Endodermal cell (in vitro differentiated cells): ENCODE measurements at regions not wholly inside any gene's neighbourhood (a gene's known extent, or its start where the extent isn't known, plus 50 kb on each side); places are given as distances from the start of the nearest gene placed in this dataset.

ENCODE experiments used
- DNase-seq: peaks from one replicate; pipeline ENCODE4 v3.0.0-alpha.2; 2017
- H3K27ac ChIP-seq: 2 replicates; pipeline ENCODE4 v1.5.1; 2013; ENCODE audit warnings: mild to moderate bottlenecking, low read depth, low read length, moderate library complexity
- H3K27me3 ChIP-seq: 2 replicates; pipeline ENCODE4 v1.6.1; 2013; ENCODE audit warnings: mild to moderate bottlenecking, low read length, moderate library complexity; ENCODE audit not compliant: insufficient read depth, control insufficient read depth, poor library complexity, severe bottlenecking
- H3K36me3 ChIP-seq: 2 replicates; pipeline ENCODE4 v1.7.0; 2013; ENCODE audit warnings: mild to moderate bottlenecking, low read length, moderate library complexity; ENCODE audit not compliant: control insufficient read depth, insufficient read depth
- H3K4me1 ChIP-seq: one replicate; pipeline ENCODE4 v1.7.0; 2013; ENCODE audit warnings: low read length; ENCODE audit not compliant: control insufficient read depth, insufficient read depth
- H3K4me3 ChIP-seq: 2 replicates; pipeline ENCODE4 v1.5.1; 2013; ENCODE audit warnings: mild to moderate bottlenecking, low read length, moderate library complexity
- H3K9ac ChIP-seq: 2 replicates; pipeline ENCODE4 v1.6.1; 2013; ENCODE audit warnings: mild to moderate bottlenecking, low read length, moderate library complexity; ENCODE audit not compliant: poor library complexity, severe bottlenecking; ENCODE audit errors: extremely low read depth
- H3K9me3 ChIP-seq: 2 replicates; pipeline ENCODE4 v1.6.1; 2013; ENCODE audit warnings: mild to moderate bottlenecking, low read length, moderate library complexity; ENCODE audit not compliant: control insufficient read depth
- H3K27ac Mint-ChIP-seq: 2 replicates; pipeline ENCODE4 v1.8.0; 2020; ENCODE audit warnings: mixed read lengths
- H3K27me3 Mint-ChIP-seq: 2 replicates; pipeline ENCODE4 v1.8.0; 2021; ENCODE audit warnings: mild to moderate bottlenecking, mixed read lengths; ENCODE audit not compliant: insufficient read depth
- H3K36me3 Mint-ChIP-seq: 2 replicates; pipeline ENCODE4 v1.8.0; 2020; ENCODE audit warnings: low read depth, mixed read lengths
- H3K4me1 Mint-ChIP-seq: 2 replicates; pipeline ENCODE4 v1.8.0; 2020; ENCODE audit warnings: mixed read lengths
- H3K4me3 Mint-ChIP-seq: 2 replicates; pipeline ENCODE4 v1.8.0; 2020; ENCODE audit warnings: mild to moderate bottlenecking, moderate library complexity, mixed read lengths
- H3K9me3 Mint-ChIP-seq: 2 replicates; pipeline ENCODE4 v1.8.0; 2020; ENCODE audit warnings: mild to moderate bottlenecking, mixed read lengths
- WGBS, 2 experiments: methylation state at CpG; one replicate each; pipeline versions ENCODE4 v1.1.5 to v1.1.7; 2013; ENCODE audit warnings: missing lambda C conversion rate in 2 of 2, mixed read lengths in 1 of 2; ENCODE audit not compliant: insufficient coverage in 1 of 2, insufficient read length in 1 of 2; 5-methylcytosine and 5-hydroxymethylcytosine counted together
- TF ChIP-seq, protein P1 (sequence below): fragments of 200-600 bp; sonication (generic); conservative IDR thresholded peaks from 2 replicates; pipeline ENCODE4 v1.5.0; 2021; ENCODE audit warnings: antibody characterized with exemption, mild to moderate bottlenecking

DNA sequence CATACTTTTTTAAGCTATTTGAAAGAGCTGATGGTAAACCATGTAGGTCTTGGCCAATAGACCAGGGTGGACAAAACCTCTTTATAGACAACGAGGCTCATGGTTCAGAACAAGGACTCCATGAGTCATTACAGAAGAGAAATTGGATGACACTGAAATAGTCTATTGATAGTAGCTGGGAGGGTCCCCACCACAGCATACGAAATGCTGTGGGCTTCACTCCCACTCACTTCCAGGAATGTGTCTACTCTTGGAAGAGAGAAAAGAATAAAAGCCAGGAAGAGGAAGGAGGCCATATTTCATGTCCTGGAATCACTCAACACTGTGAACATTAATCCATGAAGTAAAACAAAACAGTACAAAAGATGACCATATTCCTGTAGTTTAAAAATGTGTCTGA, 82.3 kb upstream of the MXRA5 start:
- Mint-ChIP-seq H3K4me3 (no peak overlapping the region), H3K36me3 (no peaks in the 10 kb centered on the region), H3K9me3 (no peaks in the 10 kb centered on the region), H3K27me3 (peaks cover 9% of the 10 kb centered on the region), H3K27ac (no peak overlapping the region), H3K4me1 (no peaks in the 10 kb centered on the region)
- Histone ChIP-seq H3K4me1 (no peaks in the 10 kb centered on the region), H3K36me3 (no peaks in the 10 kb centered on the region), H3K27ac (no peak overlapping the region), H3K9ac (no peak overlapping the region), H3K27me3 (no peaks in the 10 kb centered on the region), H3K4me3 (no peak overlapping the region), H3K9me3 (no peaks in the 10 kb centered on the region)
- 96% methylated on average over 2 of the region's 2 CpGs; no CpG with 5 or more reads in 1 of the 2 experiments for WGBS, 2 experiments
- DNase-seq, result no peak
- TF ChIP-seq, protein P1, sequence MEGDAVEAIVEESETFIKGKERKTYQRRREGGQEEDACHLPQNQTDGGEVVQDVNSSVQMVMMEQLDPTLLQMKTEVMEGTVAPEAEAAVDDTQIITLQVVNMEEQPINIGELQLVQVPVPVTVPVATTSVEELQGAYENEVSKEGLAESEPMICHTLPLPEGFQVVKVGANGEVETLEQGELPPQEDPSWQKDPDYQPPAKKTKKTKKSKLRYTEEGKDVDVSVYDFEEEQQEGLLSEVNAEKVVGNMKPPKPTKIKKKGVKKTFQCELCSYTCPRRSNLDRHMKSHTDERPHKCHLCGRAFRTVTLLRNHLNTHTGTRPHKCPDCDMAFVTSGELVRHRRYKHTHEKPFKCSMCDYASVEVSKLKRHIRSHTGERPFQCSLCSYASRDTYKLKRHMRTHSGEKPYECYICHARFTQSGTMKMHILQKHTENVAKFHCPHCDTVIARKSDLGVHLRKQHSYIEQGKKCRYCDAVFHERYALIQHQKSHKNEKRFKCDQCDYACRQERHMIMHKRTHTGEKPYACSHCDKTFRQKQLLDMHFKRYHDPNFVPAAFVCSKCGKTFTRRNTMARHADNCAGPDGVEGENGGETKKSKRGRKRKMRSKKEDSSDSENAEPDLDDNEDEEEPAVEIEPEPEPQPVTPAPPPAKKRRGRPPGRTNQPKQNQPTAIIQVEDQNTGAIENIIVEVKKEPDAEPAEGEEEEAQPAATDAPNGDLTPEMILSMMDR, result no peak

DNA sequence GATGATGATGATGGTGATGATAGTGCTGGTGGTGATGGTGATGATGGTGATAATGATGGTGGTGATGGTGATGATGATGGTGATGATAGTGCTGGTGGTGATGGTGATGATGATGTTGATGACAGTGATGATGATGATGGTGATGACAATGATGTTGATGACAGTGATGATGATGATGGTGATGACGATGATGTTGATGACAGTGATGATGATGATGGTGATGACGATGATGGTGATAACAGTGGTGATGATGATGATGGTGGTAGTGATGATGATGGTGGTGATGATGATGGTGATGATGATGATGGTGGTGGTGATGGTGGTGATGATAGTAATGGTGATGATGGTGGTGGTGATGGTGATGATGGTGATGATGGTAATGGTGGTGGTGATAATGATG, 80.1 kb upstream of the MXRA5 start:
- WGBS, 2 experiments, result 92 to 100% methylated on average over 1 to 2 of the region's 2 CpGs
- DNase-seq, result no peak
- Histone ChIP-seq H3K4me3 (no peak overlapping the region), H3K27me3 (no peaks in the 10 kb centered on the region), H3K36me3 (no peaks in the 10 kb centered on the region), H3K27ac (no peak overlapping the region), H3K4me1 (no peaks in the 10 kb centered on the region), H3K9me3 (no peaks in the 10 kb centered on the region), H3K9ac (no peak overlapping the region)
- TF ChIP-seq, protein P1, result no peak
- no peak overlapping the region for H3K27ac Mint-ChIP-seq
- no peaks in the 10 kb centered on the region for H3K9me3 Mint-ChIP-seq
- no peak overlapping the region for H3K4me3 Mint-ChIP-seq
- no peaks in the 10 kb centered on the region for H3K4me1 Mint-ChIP-seq
- peaks cover 3% of the 10 kb centered on the region for H3K27me3 Mint-ChIP-seq
- H3K36me3 Mint-ChIP-seq, result no peaks in the 10 kb centered on the region

DNA sequence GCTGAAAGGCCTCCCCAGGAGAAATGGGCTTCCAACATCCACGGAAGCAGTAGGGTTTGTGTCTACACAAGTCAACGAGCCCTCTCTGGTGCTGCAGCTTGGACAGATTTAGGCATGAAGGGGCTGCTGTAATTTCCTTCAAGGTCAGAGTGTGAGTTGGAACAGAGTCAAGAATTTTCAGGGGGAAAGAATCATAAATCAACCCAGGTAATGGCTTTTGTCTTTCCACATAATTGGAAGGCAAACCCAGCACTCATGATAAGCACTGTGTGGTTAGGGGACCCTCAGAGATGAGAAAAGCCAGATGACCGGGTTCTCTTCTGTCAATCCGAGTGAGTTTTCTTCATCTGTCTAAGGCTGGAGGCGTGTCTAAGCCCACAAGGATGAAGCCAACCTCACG, 78.6 kb upstream of the MXRA5 start:
- Mint-ChIP-seq H3K27ac (no peak overlapping the region), H3K4me3 (no peak overlapping the region), H3K27me3 (peaks cover 3% of the 10 kb centered on the region), H3K36me3 (no peaks in the 10 kb centered on the region), H3K9me3 (no peaks in the 10 kb centered on the region), H3K4me1 (no peaks in the 10 kb centered on the region)
- no peak for DNase-seq
- Histone ChIP-seq H3K27ac (no peak overlapping the region), H3K9me3 (no peaks in the 10 kb centered on the region), H3K36me3 (no peaks in the 10 kb centered on the region), H3K27me3 (no peaks in the 10 kb centered on the region), H3K9ac (no peak overlapping the region), H3K4me3 (no peak overlapping the region), H3K4me1 (no peaks in the 10 kb centered on the region)
- whole genome bisulfite sequencing, 2 experiments, result 89 to 95% methylated on average over 6 of the region's 6 CpGs
- TF ChIP-seq, protein P1, result no peak
